ENCODE measurements at regions not wholly inside any gene's neighbourhood (a gene's known extent, or its start where the extent isn't known, plus 50 kb on each side); places are given as distances from the start of the nearest gene placed in this dataset.

DNA sequence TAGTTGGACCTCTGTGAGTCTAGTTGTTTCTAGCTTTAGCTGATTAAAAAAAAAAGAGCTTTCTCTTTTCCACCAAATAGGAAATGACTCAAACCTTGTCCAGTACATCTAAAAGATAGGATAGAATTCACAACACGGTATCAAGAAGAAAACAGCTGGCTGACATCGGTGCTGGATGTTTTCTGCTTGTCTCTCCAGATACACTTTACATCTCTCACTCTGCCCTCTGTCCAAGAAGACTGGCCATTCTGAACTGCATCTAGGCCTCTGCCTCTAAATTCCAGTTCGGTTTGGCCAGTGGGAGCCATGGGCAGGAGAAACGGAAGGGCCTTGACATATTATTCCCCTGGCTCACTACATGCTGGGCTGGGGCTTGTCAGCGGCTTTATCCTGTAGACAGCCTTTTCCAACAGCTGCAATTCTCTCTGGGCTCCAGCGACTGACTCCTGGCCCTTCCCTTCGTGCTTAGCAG lies 57.3 kb upstream of the SHISA3 start:
- no peaks in the 10 kb centered on the region for H4K20me1 ChIP-seq (ENCODE audit: insufficient read depth, poor library complexity, severe bottlenecking)
- no peaks in the 10 kb centered on the region for H3K79me2 ChIP-seq
- no peak overlapping the region for H3K27ac ChIP-seq
- TF ChIP-seq EZH2 (IDR thresholded peaks at IDR 0.05; ENCODE audit: borderline replicate concordance) (no peak), EZH2phosphoT487 (IDR thresholded peaks at IDR 0.05; ENCODE audit: low read depth, severe bottlenecking, unreplicated experiment) (no peak)
- TF ChIP-seq, protein P1, sequence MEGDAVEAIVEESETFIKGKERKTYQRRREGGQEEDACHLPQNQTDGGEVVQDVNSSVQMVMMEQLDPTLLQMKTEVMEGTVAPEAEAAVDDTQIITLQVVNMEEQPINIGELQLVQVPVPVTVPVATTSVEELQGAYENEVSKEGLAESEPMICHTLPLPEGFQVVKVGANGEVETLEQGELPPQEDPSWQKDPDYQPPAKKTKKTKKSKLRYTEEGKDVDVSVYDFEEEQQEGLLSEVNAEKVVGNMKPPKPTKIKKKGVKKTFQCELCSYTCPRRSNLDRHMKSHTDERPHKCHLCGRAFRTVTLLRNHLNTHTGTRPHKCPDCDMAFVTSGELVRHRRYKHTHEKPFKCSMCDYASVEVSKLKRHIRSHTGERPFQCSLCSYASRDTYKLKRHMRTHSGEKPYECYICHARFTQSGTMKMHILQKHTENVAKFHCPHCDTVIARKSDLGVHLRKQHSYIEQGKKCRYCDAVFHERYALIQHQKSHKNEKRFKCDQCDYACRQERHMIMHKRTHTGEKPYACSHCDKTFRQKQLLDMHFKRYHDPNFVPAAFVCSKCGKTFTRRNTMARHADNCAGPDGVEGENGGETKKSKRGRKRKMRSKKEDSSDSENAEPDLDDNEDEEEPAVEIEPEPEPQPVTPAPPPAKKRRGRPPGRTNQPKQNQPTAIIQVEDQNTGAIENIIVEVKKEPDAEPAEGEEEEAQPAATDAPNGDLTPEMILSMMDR (IDR thresholded peaks at IDR 0.05; ENCODE audit: poor library complexity): no peak
- no peaks in the 10 kb centered on the region for H3K27me3 ChIP-seq
- H3K4me1 ChIP-seq (ENCODE audit: insufficient read depth): no peaks in the 10 kb centered on the region
- H3K4me3 ChIP-seq: no peak overlapping the region
- H3K4me2 ChIP-seq: no peak overlapping the region
- H3K9me3 ChIP-seq (ENCODE audit: low read depth): no peaks in the 10 kb centered on the region
- H2AFZ ChIP-seq: no peak overlapping the region
- H3K9me2 ChIP-seq (replicated peaks; ENCODE audit: insufficient read depth): no peaks in the 10 kb centered on the region
- 54% methylated on average over 7 of the region's 7 CpGs for WGBS (ENCODE audit: low lambda C conversion rate, missing lambda C conversion rate)
- H3K36me3 ChIP-seq (replicated peaks; ENCODE audit: insufficient read depth, low read depth): no peaks in the 10 kb centered on the region
- no peak for DNase-seq (ENCODE audit: low spot score)

DNA sequence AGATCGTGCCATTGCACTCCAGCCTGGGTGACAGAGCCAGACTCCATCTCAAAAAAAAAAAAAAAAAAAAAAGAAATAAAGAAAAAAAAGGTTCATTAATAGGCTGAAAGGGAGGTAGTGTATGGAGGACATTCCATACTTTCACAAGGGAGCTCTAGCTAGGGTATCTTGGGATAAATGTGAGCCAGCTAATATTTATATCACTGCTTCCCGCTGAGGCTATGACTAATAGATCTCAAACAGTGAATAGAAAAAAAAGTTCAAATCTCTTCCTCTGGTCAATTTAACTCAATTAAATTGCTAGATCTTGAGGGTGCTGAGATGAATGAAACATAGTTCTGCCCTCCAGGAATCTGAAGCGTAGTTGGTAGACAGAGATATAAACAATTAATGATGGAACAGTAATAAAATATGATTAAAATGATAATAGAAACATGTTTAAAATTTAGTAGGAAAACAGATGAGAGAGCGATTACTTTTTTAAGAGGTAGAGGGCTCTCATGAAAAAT lies 55.7 kb upstream of the SHISA3 start:
- H3K4me1 ChIP-seq (ENCODE audit: insufficient read depth): no peaks in the 10 kb centered on the region
- H2AFZ ChIP-seq: no peak overlapping the region
- WGBS (ENCODE audit: low lambda C conversion rate, missing lambda C conversion rate): 89% methylated on average over 4 of the region's 4 CpGs
- no peak overlapping the region for H3K27ac ChIP-seq
- no peak for DNase-seq (ENCODE audit: low spot score)
- H3K27me3 ChIP-seq: no peaks in the 10 kb centered on the region
- no peaks in the 10 kb centered on the region for H3K9me2 ChIP-seq (replicated peaks; ENCODE audit: insufficient read depth)
- no peak overlapping the region for H3K4me3 ChIP-seq
- H4K20me1 ChIP-seq (ENCODE audit: insufficient read depth, poor library complexity, severe bottlenecking): no peaks in the 10 kb centered on the region
- TF ChIP-seq EZH2 (IDR thresholded peaks at IDR 0.05; ENCODE audit: borderline replicate concordance): no peak
- TF ChIP-seq, protein P1 (IDR thresholded peaks at IDR 0.05; ENCODE audit: poor library complexity): no peak
- TF ChIP-seq EZH2phosphoT487 (IDR thresholded peaks at IDR 0.05; ENCODE audit: low read depth, severe bottlenecking, unreplicated experiment): no peak
- H3K79me2 ChIP-seq: no peaks in the 10 kb centered on the region
- no peaks in the 10 kb centered on the region for H3K36me3 ChIP-seq (replicated peaks; ENCODE audit: insufficient read depth, low read depth)
- no peak overlapping the region for H3K4me2 ChIP-seq
- H3K9me3 ChIP-seq (ENCODE audit: low read depth): no peaks in the 10 kb centered on the region

- WGBS (ENCODE audit: low lambda C conversion rate, missing lambda C conversion rate): 84% methylated on average over 2 of the region's 2 CpGs
- Histone ChIP-seq H3K4me3 (no peak overlapping the region), H3K4me2 (no peak overlapping the region), H3K79me2 (no peaks in the 10 kb centered on the region), H3K9me2 (replicated peaks; ENCODE audit: insufficient read depth) (no peaks in the 10 kb centered on the region), H4K20me1 (ENCODE audit: insufficient read depth, poor library complexity, severe bottlenecking) (no peaks in the 10 kb centered on the region), H3K27ac (no peak overlapping the region), H3K27me3 (no peaks in the 10 kb centered on the region), H3K4me1 (ENCODE audit: insufficient read depth) (no peaks in the 10 kb centered on the region), H3K36me3 (replicated peaks; ENCODE audit: insufficient read depth, low read depth) (no peaks in the 10 kb centered on the region), H2AFZ (no peak overlapping the region), H3K9me3 (ENCODE audit: low read depth) (no peaks in the 10 kb centered on the region)
- no peak for TF ChIP-seq EZH2phosphoT487 (IDR thresholded peaks at IDR 0.05; ENCODE audit: low read depth, severe bottlenecking, unreplicated experiment)
- TF ChIP-seq EZH2 (IDR thresholded peaks at IDR 0.05; ENCODE audit: borderline replicate concordance): no peak
- TF ChIP-seq, protein P1 (IDR thresholded peaks at IDR 0.05; ENCODE audit: poor library complexity): no peak
- DNase-seq (ENCODE audit: low spot score): no peak
Observed at GRCh38 chr4:42342459-42342858, 54.8 kb upstream of the SHISA3 start.
